ENCODE measurements at regions not wholly inside any gene's neighbourhood (a gene's known extent, or its start where the extent isn't known, plus 50 kb on each side); places are given as distances from the start of the nearest gene placed in this dataset.

DNA sequence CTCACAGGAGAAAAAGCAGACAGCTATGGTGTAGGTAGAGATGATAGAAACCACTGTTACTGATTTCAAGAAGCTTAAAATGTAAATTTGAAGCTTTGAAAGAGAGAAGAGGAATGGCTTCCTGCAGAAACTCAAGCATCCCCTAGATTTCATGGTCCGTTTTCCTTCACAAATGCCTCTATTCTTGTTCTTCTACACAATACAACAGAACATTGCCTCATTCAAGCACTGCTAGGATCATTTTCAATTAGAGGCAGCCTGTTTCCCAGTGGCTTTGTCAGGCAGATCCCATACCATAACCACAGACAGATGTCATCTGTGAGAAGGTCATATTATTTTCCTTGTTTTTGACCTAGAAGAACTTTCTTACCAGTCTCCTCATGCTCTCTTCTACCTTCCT lies 77.9 kb upstream of the SPRED1 start:
- Histone ChIP-seq H3K27me3 (replicated peaks; ENCODE audit: control insufficient read depth, insufficient read depth, low read length) (no peaks in the 10 kb centered on the region), H3K9me3 (no peaks in the 10 kb centered on the region), H3K36me3 (ENCODE audit: control insufficient read depth, insufficient read depth, low read length) (no peaks in the 10 kb centered on the region; the same call in 1 of the 2 replicates), H3K4me3 (ENCODE audit: low read depth, low read length) (no peak overlapping the region), H3K4me1 (no peaks in the 10 kb centered on the region; the same call in 1 of the 2 replicates)
- H3K27me3 Mint-ChIP-seq (ENCODE audit: insufficient read depth, unreplicated experiment), result no peaks in the 10 kb centered on the region
- ChIA-PET POLR2A (no interaction called here), CTCF (no interaction called here)
- no peak for TF ChIP-seq CTCF (IDR thresholded peaks at IDR 0.05; ENCODE audit: insufficient read depth in 1 of 2, low read depth in 1 of 2, low read length in 1 of 2, severe bottlenecking in 1 of 2, unreplicated experiment in 1 of 2)
- intact Hi-C loops (cut with micrococcal nuclease; ENCODE audit: unreplicated experiment), result no loop called here
- BruUV-seq (replicated peaks), result no TSS peak
- no peak overlapping the region for H3K4me3 Mint-ChIP-seq (ENCODE audit: unreplicated experiment)
- no peaks in the 10 kb centered on the region for H3K4me1 Mint-ChIP-seq (ENCODE audit: low read depth, unreplicated experiment)
- DNase-seq, result no peak
- no peaks in the 10 kb centered on the region for H3K36me3 Mint-ChIP-seq (ENCODE audit: insufficient read depth, unreplicated experiment)
- no peak overlapping the region for H3K27ac Mint-ChIP-seq (ENCODE audit: unreplicated experiment)
- peaks cover 12% of the 10 kb centered on the region for H3K9me3 Mint-ChIP-seq (ENCODE audit: unreplicated experiment)

DNA sequence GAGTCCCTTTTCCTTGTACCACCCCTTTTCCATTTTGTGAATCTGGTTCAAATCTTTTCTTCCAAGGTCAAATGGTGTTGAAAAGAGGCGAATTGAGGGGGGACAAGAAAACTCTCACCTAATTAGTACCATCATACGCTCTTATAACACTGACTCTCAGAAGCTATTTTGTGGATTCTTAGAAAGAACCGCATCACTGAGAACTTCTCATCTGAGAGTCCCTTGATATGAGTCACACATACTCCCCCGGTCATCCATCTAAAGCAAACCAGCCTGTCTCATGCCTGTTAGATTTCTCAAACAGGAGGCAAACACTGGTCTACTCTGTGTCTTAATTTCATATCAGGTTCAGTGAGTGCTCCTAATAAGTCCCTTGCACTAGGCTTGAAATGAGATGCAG lies 76.5 kb upstream of the SPRED1 start:
- POLR2A ChIA-PET, result no interaction called here
- DNase-seq, result no peak
- H3K36me3 Mint-ChIP-seq (ENCODE audit: insufficient read depth, unreplicated experiment), result no peaks in the 10 kb centered on the region
- intact Hi-C loops (cut with micrococcal nuclease; ENCODE audit: unreplicated experiment), result no loop called here
- Histone ChIP-seq H3K4me1 (no peaks in the 10 kb centered on the region), H3K4me3 (ENCODE audit: low read depth, low read length) (no peak overlapping the region), H3K36me3 (ENCODE audit: control insufficient read depth, insufficient read depth, low read length) (no peaks in the 10 kb centered on the region; the same call in 1 of the 2 replicates), H3K9me3 (no peaks in the 10 kb centered on the region), H3K27me3 (replicated peaks; ENCODE audit: control insufficient read depth, insufficient read depth, low read length) (no peaks in the 10 kb centered on the region)
- no TSS peak for BruUV-seq (replicated peaks)
- CTCF ChIA-PET, result no interaction called here
- H3K4me3 Mint-ChIP-seq (ENCODE audit: unreplicated experiment), result no peak overlapping the region
- H3K9me3 Mint-ChIP-seq (ENCODE audit: unreplicated experiment), result peaks cover 12% of the 10 kb centered on the region
- H3K27me3 Mint-ChIP-seq (ENCODE audit: insufficient read depth, unreplicated experiment), result no peaks in the 10 kb centered on the region
- H3K4me1 Mint-ChIP-seq (ENCODE audit: low read depth, unreplicated experiment), result no peaks in the 10 kb centered on the region
- TF ChIP-seq CTCF (IDR thresholded peaks at IDR 0.05; ENCODE audit: insufficient read depth in 1 of 2, low read depth in 1 of 2, low read length in 1 of 2, severe bottlenecking in 1 of 2, unreplicated experiment in 1 of 2), result no peak
- H3K27ac Mint-ChIP-seq (ENCODE audit: unreplicated experiment), result no peak overlapping the region

- Mint-ChIP-seq H3K9me3 (ENCODE audit: unreplicated experiment) (peaks cover 12% of the 10 kb centered on the region), H3K27me3 (ENCODE audit: insufficient read depth, unreplicated experiment) (no peaks in the 10 kb centered on the region), H3K27ac (ENCODE audit: unreplicated experiment) (no peak overlapping the region), H3K4me3 (ENCODE audit: unreplicated experiment) (no peak overlapping the region), H3K4me1 (ENCODE audit: low read depth, unreplicated experiment) (no peaks in the 10 kb centered on the region), H3K36me3 (ENCODE audit: insufficient read depth, unreplicated experiment) (no peaks in the 10 kb centered on the region)
- H3K9me3 ChIP-seq, result no peaks in the 10 kb centered on the region
- DNase-seq, result no peak
- no peaks in the 10 kb centered on the region for H3K4me1 ChIP-seq
- no TSS peak for BruUV-seq (replicated peaks)
- no peak overlapping the region for H3K4me3 ChIP-seq (ENCODE audit: low read depth, low read length)
- intact Hi-C loops (cut with micrococcal nuclease; ENCODE audit: unreplicated experiment), result no loop called here
- ChIA-PET CTCF (no interaction called here), POLR2A (no interaction called here)
- H3K27me3 ChIP-seq (replicated peaks; ENCODE audit: control insufficient read depth, insufficient read depth, low read length), result no peaks in the 10 kb centered on the region
- no peaks in the 10 kb centered on the region; the same call in 1 of the 2 replicates for H3K36me3 ChIP-seq (ENCODE audit: control insufficient read depth, insufficient read depth, low read length)
- no peak for TF ChIP-seq CTCF (IDR thresholded peaks at IDR 0.05; ENCODE audit: insufficient read depth in 1 of 2, low read depth in 1 of 2, low read length in 1 of 2, severe bottlenecking in 1 of 2, unreplicated experiment in 1 of 2)
These were observed 75.9 kb upstream of the SPRED1 start for GRCh38 chr15:38176691-38177090.

All from Caco-2 (cell line).